ENCODE measurements at regions not wholly inside any gene's neighbourhood (a gene's known extent, or its start where the extent isn't known, plus 50 kb on each side); places are given as distances from the start of the nearest gene placed in this dataset.
"Not testable (repeated sequence)": the region's sequence is repeated elsewhere in the genome, so short reads cannot be mapped to it uniquely, and the experiment has no call there.

- Histone ChIP-seq H3K9me3 (ENCODE audit: insufficient read depth, low read length) (no peaks in the 10 kb centered on the region), H3K79me2 (ENCODE audit: low read length) (no peaks in the 10 kb centered on the region), H3K4me2 (ENCODE audit: low read length) (no peak overlapping the region), H3K36me3 (replicated peaks; ENCODE audit: low read depth, low read length) (no peaks in the 10 kb centered on the region), H3K9ac (ENCODE audit: low read length) (no peak overlapping the region), H3K4me1 (ENCODE audit: low read length) (no peaks in the 10 kb centered on the region), H3K4me3 (ENCODE audit: low read length) (no peak overlapping the region), H2AFZ (ENCODE audit: low read depth, low read length) (no peak overlapping the region), H3K27me3 (ENCODE audit: low read depth, low read length) (no peaks in the 10 kb centered on the region), H3K27ac (ENCODE audit: low read length) (no peak overlapping the region), H4K20me1 (ENCODE audit: insufficient read depth, low read length) (no peaks in the 10 kb centered on the region)
- TF ChIP-seq, protein P1, sequence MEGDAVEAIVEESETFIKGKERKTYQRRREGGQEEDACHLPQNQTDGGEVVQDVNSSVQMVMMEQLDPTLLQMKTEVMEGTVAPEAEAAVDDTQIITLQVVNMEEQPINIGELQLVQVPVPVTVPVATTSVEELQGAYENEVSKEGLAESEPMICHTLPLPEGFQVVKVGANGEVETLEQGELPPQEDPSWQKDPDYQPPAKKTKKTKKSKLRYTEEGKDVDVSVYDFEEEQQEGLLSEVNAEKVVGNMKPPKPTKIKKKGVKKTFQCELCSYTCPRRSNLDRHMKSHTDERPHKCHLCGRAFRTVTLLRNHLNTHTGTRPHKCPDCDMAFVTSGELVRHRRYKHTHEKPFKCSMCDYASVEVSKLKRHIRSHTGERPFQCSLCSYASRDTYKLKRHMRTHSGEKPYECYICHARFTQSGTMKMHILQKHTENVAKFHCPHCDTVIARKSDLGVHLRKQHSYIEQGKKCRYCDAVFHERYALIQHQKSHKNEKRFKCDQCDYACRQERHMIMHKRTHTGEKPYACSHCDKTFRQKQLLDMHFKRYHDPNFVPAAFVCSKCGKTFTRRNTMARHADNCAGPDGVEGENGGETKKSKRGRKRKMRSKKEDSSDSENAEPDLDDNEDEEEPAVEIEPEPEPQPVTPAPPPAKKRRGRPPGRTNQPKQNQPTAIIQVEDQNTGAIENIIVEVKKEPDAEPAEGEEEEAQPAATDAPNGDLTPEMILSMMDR (IDR thresholded peaks at IDR 0.05; ENCODE audit: low read depth, low read length) = no peak
- TF ChIP-seq EZH2phosphoT487 (IDR thresholded peaks at IDR 0.05; ENCODE audit: low read depth) = no peak
Observed at GRCh38 chr7:41554481-41554880, 148.4 kb downstream of the INHBA start.

- not testable (repeated sequence) for H3K4me1 ChIP-seq (ENCODE audit: low read length); H3K79me2 ChIP-seq (ENCODE audit: low read length); H3K27me3 ChIP-seq (ENCODE audit: low read depth, low read length); H3K9me3 ChIP-seq (ENCODE audit: insufficient read depth, low read length); H3K4me3 ChIP-seq (ENCODE audit: low read length); H3K27ac ChIP-seq (ENCODE audit: low read length); H3K4me2 ChIP-seq (ENCODE audit: low read length); H4K20me1 ChIP-seq (ENCODE audit: insufficient read depth, low read length); H3K36me3 ChIP-seq (replicated peaks; ENCODE audit: low read depth, low read length); H2AFZ ChIP-seq (ENCODE audit: low read depth, low read length); H3K9ac ChIP-seq (ENCODE audit: low read length)
Observed at GRCh38 chr7:41550046-41550445, 152.8 kb downstream of the INHBA start.

- TF ChIP-seq EZH2phosphoT487 (IDR thresholded peaks at IDR 0.05; ENCODE audit: low read depth) = no peak
- TF ChIP-seq, protein P1 (IDR thresholded peaks at IDR 0.05; ENCODE audit: low read depth, low read length) = no peak
- H3K9ac ChIP-seq (ENCODE audit: low read length) = no peak overlapping the region
- no peak overlapping the region for H3K4me2 ChIP-seq (ENCODE audit: low read length)
- no peaks in the 10 kb centered on the region for H4K20me1 ChIP-seq (ENCODE audit: insufficient read depth, low read length)
- H3K9me3 ChIP-seq (ENCODE audit: insufficient read depth, low read length) = no peaks in the 10 kb centered on the region
- H3K79me2 ChIP-seq (ENCODE audit: low read length) = no peaks in the 10 kb centered on the region
- no peaks in the 10 kb centered on the region for H3K36me3 ChIP-seq (replicated peaks; ENCODE audit: low read depth, low read length)
- no peaks in the 10 kb centered on the region for H3K27me3 ChIP-seq (ENCODE audit: low read depth, low read length)
- no peak overlapping the region for H2AFZ ChIP-seq (ENCODE audit: low read depth, low read length)
- H3K27ac ChIP-seq (ENCODE audit: low read length) = no peak overlapping the region
- no peak overlapping the region for H3K4me3 ChIP-seq (ENCODE audit: low read length)
- no peaks in the 10 kb centered on the region for H3K4me1 ChIP-seq (ENCODE audit: low read length)
Observed at GRCh38 chr7:41544241-41544640, 158.6 kb downstream of the INHBA start.

- no peak overlapping the region for H3K4me3 ChIP-seq (ENCODE audit: low read length)
- H3K27ac ChIP-seq (ENCODE audit: low read length) = no peak overlapping the region
- H3K4me1 ChIP-seq (ENCODE audit: low read length) = no peaks in the 10 kb centered on the region
- H3K36me3 ChIP-seq (replicated peaks; ENCODE audit: low read depth, low read length) = no peaks in the 10 kb centered on the region
- H3K9ac ChIP-seq (ENCODE audit: low read length) = no peak overlapping the region
- no peak overlapping the region for H2AFZ ChIP-seq (ENCODE audit: low read depth, low read length)
- no peaks in the 10 kb centered on the region for H3K79me2 ChIP-seq (ENCODE audit: low read length)
- no peaks in the 10 kb centered on the region for H3K9me3 ChIP-seq (ENCODE audit: insufficient read depth, low read length)
- H3K27me3 ChIP-seq (ENCODE audit: low read depth, low read length) = no peaks in the 10 kb centered on the region
- H3K4me2 ChIP-seq (ENCODE audit: low read length) = no peak overlapping the region
- TF ChIP-seq, protein P1 (IDR thresholded peaks at IDR 0.05; ENCODE audit: low read depth, low read length) = no peak
- no peak for TF ChIP-seq EZH2phosphoT487 (IDR thresholded peaks at IDR 0.05; ENCODE audit: low read depth)
- no peaks in the 10 kb centered on the region for H4K20me1 ChIP-seq (ENCODE audit: insufficient read depth, low read length)
Observed at GRCh38 chr7:41540601-41541000, 162.3 kb downstream of the INHBA start.

Measured in OCI-LY3 (cell line).